ENCODE measurements at regions not wholly inside any gene's neighbourhood (a gene's known extent, or its start where the extent isn't known, plus 50 kb on each side); places are given as distances from the start of the nearest gene placed in this dataset.

GRCh38 chr6:73980096-73980495, 284.1 kb downstream of the CD109 start:
- TF ChIP-seq CTCF (IDR thresholded peaks at IDR 0.05 in 4 of 5, conservative IDR thresholded peaks at IDR 0.05 in 1 of 5) (no peak), POLR2A (IDR thresholded peaks at IDR 0.05) (no peak)
